Breast epithelium (tissue), 4 donors: ENCODE measurements at regions not wholly inside any gene's neighbourhood (a gene's known extent, or its start where the extent isn't known, plus 50 kb on each side); places are given as distances from the start of the nearest gene placed in this dataset.

Experiments used
- DNase-seq, 2 donors: peaks; one replicate each; pipeline ENCODE4 v3.0.0-alpha.2; 2019; ENCODE audit warnings: low spot score in 2 of 2
- H3K27ac ChIP-seq, 2 donors: fragments of 200-600 bp; sonication (generic) in 1 of 2; one replicate each; pipeline ENCODE4 v1.5.1; 2016 to 2019; ENCODE audit warnings: mild to moderate bottlenecking in 1 of 2
- H3K27me3 ChIP-seq, 2 donors: fragments of 200-600 bp; sonication (generic) in 1 of 2; one replicate each; pipeline versions ENCODE4 v1.5.1 to v1.6.0; 2017 to 2019; ENCODE audit warnings: control low read depth in 1 of 2, mild to moderate bottlenecking in 1 of 2
- H3K36me3 ChIP-seq: fragments of 200-600 bp; one replicate; pipeline ENCODE4 v1.5.1; 2019
- H3K4me1 ChIP-seq, 2 donors: fragments of 200-600 bp; sonication (generic); one replicate each; pipeline ENCODE4 v1.5.1; 2016 to 2019; ENCODE audit warnings: control low read depth in 1 of 2
- H3K4me3 ChIP-seq, 3 donors: fragments of 200-600 bp; sonication (generic); 1 replicate in 2 of 3; 2 replicates in 1 of 3; pipeline ENCODE4 v1.5.1; 2016 to 2019; ENCODE audit warnings: mild to moderate bottlenecking in 3 of 3, moderate library complexity in 2 of 3
- H3K9me3 ChIP-seq, 2 donors: fragments of 200-600 bp; sonication (generic) in 1 of 2; one replicate each; pipeline ENCODE4 v1.5.1; 2016 to 2019; ENCODE audit warnings: control low read depth in 1 of 2
- POLR2A ChIP-seq: fragments of 450-650 bp; IDR thresholded peaks from one replicate; pipeline ENCODE4 v1.6.1; 2016; ENCODE audit warnings: antibody characterized with exemption, mild to moderate bottlenecking, moderate library complexity
- POLR2AphosphoS5 ChIP-seq, 3 donors: sonication (generic); formaldehyde crosslinking; IDR thresholded peaks; one replicate each; pipeline ENCODE4 v1.6.1; 2017; ENCODE audit warnings: antibody characterized with exemption in 3 of 3
- intact Hi-C: fragments of 100-400 bp; cut with DNase I; formaldehyde crosslinking; loops from one replicate; pipeline ENCODE4 v1.15.1; 2023; ENCODE audit warnings: low total_unique reads
- TF ChIP-seq, protein P1 (sequence below), 3 donors: fragments of 450-650 bp; IDR thresholded peaks; one replicate each; pipeline ENCODE4 v1.5.1; 2016 to 2017; ENCODE audit warnings: antibody characterized with exemption in 3 of 3, mild to moderate bottlenecking in 3 of 3, moderate library complexity in 3 of 3

DNA sequence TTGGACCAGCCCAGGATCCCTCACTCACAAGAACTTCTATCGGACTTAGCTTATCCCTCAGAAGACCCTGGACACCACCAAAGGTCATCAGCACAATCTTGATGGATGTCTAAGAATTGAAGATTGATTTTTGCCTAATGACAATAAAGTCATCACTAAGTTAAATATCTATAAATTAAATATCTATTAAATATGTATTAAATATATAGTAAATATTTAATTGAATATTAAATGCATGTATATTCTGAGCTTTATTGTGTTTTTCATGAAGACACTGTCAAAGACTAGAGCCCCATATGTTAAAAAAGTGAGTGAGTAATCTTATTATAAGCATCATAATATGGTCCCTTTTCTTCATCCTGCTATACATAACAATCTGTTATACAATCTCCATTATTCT is 751.1 kb downstream of the KCNJ2 start:
- intact Hi-C loops = no loop called here

DNA sequence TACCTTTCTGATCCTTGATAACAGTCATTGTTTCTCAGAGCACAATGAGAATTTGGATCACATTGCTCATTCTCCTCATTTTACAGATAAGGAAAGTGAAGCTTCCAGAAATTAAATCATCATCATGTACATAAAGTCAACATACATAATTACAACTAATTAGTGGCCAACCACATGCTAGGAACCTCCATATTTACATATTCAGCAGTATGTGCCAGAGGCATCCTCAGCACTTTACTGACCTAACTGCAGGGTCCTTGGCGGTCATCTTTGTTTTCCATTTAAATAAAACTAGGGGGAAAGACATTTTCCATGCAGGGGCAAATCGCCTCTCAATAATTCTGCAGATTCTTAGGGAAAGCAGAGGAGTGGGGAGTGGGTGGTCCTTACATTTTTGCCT is 752.9 kb downstream of the KCNJ2 start:
- no peaks in the 10 kb centered on the region for H3K4me1 ChIP-seq
- TF ChIP-seq POLR2A (no peak), POLR2AphosphoS5 (IDR thresholded peaks at IDR 0.05) (no peak)
- TF ChIP-seq, protein P1, sequence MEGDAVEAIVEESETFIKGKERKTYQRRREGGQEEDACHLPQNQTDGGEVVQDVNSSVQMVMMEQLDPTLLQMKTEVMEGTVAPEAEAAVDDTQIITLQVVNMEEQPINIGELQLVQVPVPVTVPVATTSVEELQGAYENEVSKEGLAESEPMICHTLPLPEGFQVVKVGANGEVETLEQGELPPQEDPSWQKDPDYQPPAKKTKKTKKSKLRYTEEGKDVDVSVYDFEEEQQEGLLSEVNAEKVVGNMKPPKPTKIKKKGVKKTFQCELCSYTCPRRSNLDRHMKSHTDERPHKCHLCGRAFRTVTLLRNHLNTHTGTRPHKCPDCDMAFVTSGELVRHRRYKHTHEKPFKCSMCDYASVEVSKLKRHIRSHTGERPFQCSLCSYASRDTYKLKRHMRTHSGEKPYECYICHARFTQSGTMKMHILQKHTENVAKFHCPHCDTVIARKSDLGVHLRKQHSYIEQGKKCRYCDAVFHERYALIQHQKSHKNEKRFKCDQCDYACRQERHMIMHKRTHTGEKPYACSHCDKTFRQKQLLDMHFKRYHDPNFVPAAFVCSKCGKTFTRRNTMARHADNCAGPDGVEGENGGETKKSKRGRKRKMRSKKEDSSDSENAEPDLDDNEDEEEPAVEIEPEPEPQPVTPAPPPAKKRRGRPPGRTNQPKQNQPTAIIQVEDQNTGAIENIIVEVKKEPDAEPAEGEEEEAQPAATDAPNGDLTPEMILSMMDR (IDR thresholded peaks at IDR 0.05) = no peak
- peaks cover 8 to 20% of the 10 kb centered on the region in 2 donors for H3K9me3 ChIP-seq
- no peak overlapping the region for H3K4me3 ChIP-seq
- no peak overlapping the region for H3K27ac ChIP-seq
- intact Hi-C loops = no loop called here
- H3K27me3 ChIP-seq = no peaks in the 10 kb centered on the region
- DNase-seq = no peak
- H3K36me3 ChIP-seq = no peaks in the 10 kb centered on the region

More for the DNA sequence above, 751.1 kb downstream of the KCNJ2 start:
- peaks cover 14 to 31% of the 10 kb centered on the region in 2 donors for H3K9me3 ChIP-seq
- DNase-seq = no peak
- no peak overlapping the region for H3K4me3 ChIP-seq
- TF ChIP-seq, protein P1 (IDR thresholded peaks at IDR 0.05) = no peak
- TF ChIP-seq POLR2A (no peak), POLR2AphosphoS5 (IDR thresholded peaks at IDR 0.05) (no peak)
- no peaks in the 10 kb centered on the region for H3K27me3 ChIP-seq
- H3K27ac ChIP-seq = no peak overlapping the region
- H3K4me1 ChIP-seq = no peaks in the 10 kb centered on the region
- H3K36me3 ChIP-seq = no peaks in the 10 kb centered on the region

DNA sequence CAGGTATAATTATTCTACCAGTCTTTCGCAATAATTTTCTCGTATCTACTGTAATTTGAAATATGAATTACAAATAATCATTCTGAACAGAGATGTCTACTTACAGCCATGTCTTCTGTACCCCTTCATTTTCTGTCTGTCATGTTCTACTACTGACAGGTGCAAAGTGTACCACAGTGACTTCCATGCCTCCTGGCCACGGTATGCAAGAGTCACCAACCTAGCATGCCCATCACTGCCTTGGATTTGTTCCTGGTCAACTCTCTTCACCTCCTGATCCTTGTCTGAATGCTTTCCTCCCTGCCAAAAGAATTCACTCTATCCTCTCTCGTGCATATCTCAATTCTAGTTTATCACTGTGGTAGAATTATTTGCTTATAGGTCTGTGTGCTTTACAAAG is 755.4 kb downstream of the KCNJ2 start:
- H3K27me3 ChIP-seq = no peaks in the 10 kb centered on the region
- no peaks in the 10 kb centered on the region for H3K4me1 ChIP-seq
- no peaks in the 10 kb centered on the region for H3K36me3 ChIP-seq
- H3K27ac ChIP-seq = no peak overlapping the region
- DNase-seq = no peak
- peaks cover 0 to under 1% of the 10 kb centered on the region in 2 donors for H3K9me3 ChIP-seq
- H3K4me3 ChIP-seq = no peak overlapping the region
- TF ChIP-seq POLR2AphosphoS5 (IDR thresholded peaks at IDR 0.05) (no peak), POLR2A (no peak)
- TF ChIP-seq, protein P1 (IDR thresholded peaks at IDR 0.05) = no peak
- intact Hi-C loops = no loop called here

DNA sequence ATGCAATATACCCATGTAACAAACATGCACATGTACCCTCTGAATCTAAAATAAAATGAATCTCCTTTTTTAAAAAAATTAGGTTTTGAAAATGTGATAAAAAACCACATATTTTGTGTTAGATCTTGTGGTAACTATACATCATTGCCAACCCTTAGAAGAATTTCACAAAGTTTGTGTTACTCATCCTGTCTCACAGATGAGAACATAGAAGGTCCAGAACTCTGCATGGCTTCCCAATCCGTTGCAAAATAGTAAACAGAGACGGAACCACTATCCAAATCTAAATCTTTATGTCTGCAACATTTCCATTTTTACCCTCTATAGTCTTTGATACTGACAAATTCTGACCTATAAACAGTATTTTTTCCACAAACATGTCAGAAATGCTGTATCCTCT is 759.9 kb downstream of the KCNJ2 start:
- H3K27ac ChIP-seq = no peak overlapping the region
- H3K27me3 ChIP-seq = no peaks in the 10 kb centered on the region
- no peaks in the 10 kb centered on the region for H3K36me3 ChIP-seq
- DNase-seq = no peak
- no peaks in the 10 kb centered on the region for H3K9me3 ChIP-seq
- no peak overlapping the region for H3K4me3 ChIP-seq
- no peaks in the 10 kb centered on the region for H3K4me1 ChIP-seq
- TF ChIP-seq, protein P1 (IDR thresholded peaks at IDR 0.05) = no peak
- no peak for TF ChIP-seq POLR2A
- no peak for TF ChIP-seq POLR2AphosphoS5 (IDR thresholded peaks at IDR 0.05)
- intact Hi-C loops = no loop called here

DNA sequence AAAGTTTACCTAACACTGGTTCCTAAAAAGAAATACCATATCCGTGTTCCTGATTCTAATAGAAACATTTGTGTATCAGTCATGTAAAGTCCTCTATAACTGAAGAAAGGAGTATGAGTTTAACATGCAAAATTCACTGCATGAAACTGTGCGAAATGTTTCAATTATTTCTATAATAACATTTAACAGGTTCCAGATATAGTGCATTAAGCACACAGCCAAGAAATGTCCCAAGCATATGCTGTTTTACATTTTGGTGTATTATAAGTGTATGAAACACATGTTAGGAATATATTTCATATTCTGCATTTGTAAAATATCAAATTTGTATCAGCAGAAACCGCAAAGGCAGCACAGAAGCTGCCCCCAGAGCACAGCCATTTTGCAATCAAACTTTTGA is 764.9 kb downstream of the KCNJ2 start:
- Histone ChIP-seq H3K36me3 (no peaks in the 10 kb centered on the region), H3K4me1 (no peaks in the 10 kb centered on the region), H3K27ac (no peak overlapping the region), H3K27me3 (no peaks in the 10 kb centered on the region), H3K4me3 (no peak overlapping the region), H3K9me3 (no peaks in the 10 kb centered on the region)
- TF ChIP-seq, protein P1 (IDR thresholded peaks at IDR 0.05) = no peak
- TF ChIP-seq POLR2A (no peak), POLR2AphosphoS5 (IDR thresholded peaks at IDR 0.05) (no peak)
- no peak for DNase-seq
- intact Hi-C loops = loop anchor here (10.0 kb wide), 1 partner anchor 1591 kb away; no protein-coding TSS in a partner anchor
